ENCODE measurements at regions not wholly inside any gene's neighbourhood (a gene's known extent, or its start where the extent isn't known, plus 50 kb on each side); places are given as distances from the start of the nearest gene placed in this dataset.

GRCh38 chr20:24795436-24795835 lies 153.6 kb upstream of the CST7 start:
- peak; percentile 4 to 29 for DNase-seq (ENCODE audit: low read depth in 2 of 2)

GRCh38 chr20:24796236-24796635 lies 152.8 kb upstream of the CST7 start:
- no peak for DNase-seq (ENCODE audit: low read depth in 2 of 2)

GRCh38 chr20:24797113-24797512 lies 152.0 kb upstream of the CST7 start:
- no peak for DNase-seq (ENCODE audit: low read depth in 2 of 2)

GRCh38 chr20:24797745-24798655 lies 151.1 kb upstream of the CST7 start:
- no peak for DNase-seq (ENCODE audit: low read depth in 2 of 2)

GRCh38 chr20:24798930-24799705 lies 150.0 kb upstream of the CST7 start:
- DNase-seq (ENCODE audit: low read depth in 2 of 2) = no peak

GRCh38 chr20:24799971-24800580 lies 149.0 kb upstream of the CST7 start:
- DNase-seq (ENCODE audit: low read depth in 2 of 2) = no peak

- DNase-seq (ENCODE audit: low read depth in 2 of 2) = no peak
Measured at GRCh38 chr20:24802286-24802820, 146.7 kb upstream of the CST7 start.

- DNase-seq (ENCODE audit: low read depth in 2 of 2) = no peak
Measured at GRCh38 chr20:24804481-24805206, 144.4 kb upstream of the CST7 start.

GRCh38 chr20:24805456-24806238 lies 143.4 kb upstream of the CST7 start:
- no peak for DNase-seq (ENCODE audit: low read depth in 2 of 2)

GRCh38 chr20:24806705-24807676 lies 142.1 kb upstream of the CST7 start:
- no peak for DNase-seq (ENCODE audit: low read depth in 2 of 2)

GRCh38 chr20:24808616-24809015 lies 140.5 kb upstream of the CST7 start:
- DNase-seq (ENCODE audit: low read depth in 2 of 2) = no peak

GRCh38 chr20:24809606-24810005 lies 139.5 kb upstream of the CST7 start:
- no peak for DNase-seq (ENCODE audit: low read depth in 2 of 2)

GRCh38 chr20:24810676-24811407 lies 138.2 kb upstream of the CST7 start:
- no peak for DNase-seq (ENCODE audit: low read depth in 2 of 2)

GRCh38 chr20:24812373-24812772 lies 136.7 kb upstream of the CST7 start:
- DNase-seq (ENCODE audit: low read depth in 2 of 2) = no peak

- no peak for DNase-seq (ENCODE audit: low read depth in 2 of 2)
Measured at GRCh38 chr20:24813080-24813479, 136.0 kb upstream of the CST7 start.

GRCh38 chr20:24813496-24813895 lies 135.6 kb upstream of the CST7 start:
- DNase-seq (ENCODE audit: low read depth in 2 of 2) = no peak

GRCh38 chr20:24813936-24814335 lies 135.1 kb upstream of the CST7 start:
- DNase-seq (ENCODE audit: low read depth in 2 of 2) = no peak

- DNase-seq (ENCODE audit: low read depth in 2 of 2) = no peak
Measured at GRCh38 chr20:24814556-24815195, 134.4 kb upstream of the CST7 start.
